ENCODE measurements at regions not wholly inside any gene's neighbourhood (a gene's known extent, or its start where the extent isn't known, plus 50 kb on each side); places are given as distances from the start of the nearest gene placed in this dataset.
"Not testable (repeated sequence)": the region's sequence is repeated elsewhere in the genome, so short reads cannot be mapped to it uniquely, and the experiment has no call there.

- Histone ChIP-seq H3K27ac (no peak overlapping the region), H3K9ac (no peak overlapping the region), H3K9me3 (ENCODE audit: control insufficient read depth, low read length) (no peaks in the 10 kb centered on the region), H3K4me1 (no peaks in the 10 kb centered on the region), H3K4me3 (ENCODE audit: low read depth, low read length) (no peak overlapping the region), H3K4me2 (ENCODE audit: low read length) (no peak overlapping the region), H3K27me3 (ENCODE audit: control insufficient read depth, insufficient read depth, low read length) (no peaks in the 10 kb centered on the region), H3K79me2 (no peaks in the 10 kb centered on the region), H3K36me3 (ENCODE audit: control insufficient read depth, insufficient read depth, low read length) (no peaks in the 10 kb centered on the region), H2AFZ (no peak overlapping the region)
- no peak for TF ChIP-seq CTCF (IDR thresholded peaks at IDR 0.05)
Measured at GRCh38 chr6:14520029-14520428, 402.5 kb downstream of the CD83 start.

GRCh38 chr6:14520536-14520935, 403.0 kb downstream of the CD83 start:
- Histone ChIP-seq H3K27ac (no peak overlapping the region), H3K4me3 (ENCODE audit: low read depth, low read length) (no peak overlapping the region), H3K4me2 (ENCODE audit: low read length) (no peak overlapping the region), H3K36me3 (ENCODE audit: control insufficient read depth, insufficient read depth, low read length) (no peaks in the 10 kb centered on the region), H3K79me2 (no peaks in the 10 kb centered on the region), H2AFZ (no peak overlapping the region), H3K9ac (no peak overlapping the region), H3K27me3 (ENCODE audit: control insufficient read depth, insufficient read depth, low read length) (no peaks in the 10 kb centered on the region), H3K9me3 (ENCODE audit: control insufficient read depth, low read length) (no peaks in the 10 kb centered on the region), H3K4me1 (no peaks in the 10 kb centered on the region)
- TF ChIP-seq CTCF (IDR thresholded peaks at IDR 0.05) = no peak

GRCh38 chr6:14521141-14521540, 403.6 kb downstream of the CD83 start:
- Histone ChIP-seq H3K27me3 (ENCODE audit: control insufficient read depth, insufficient read depth, low read length) (no peaks in the 10 kb centered on the region), H3K4me1 (no peaks in the 10 kb centered on the region), H3K36me3 (ENCODE audit: control insufficient read depth, insufficient read depth, low read length) (no peaks in the 10 kb centered on the region), H3K9me3 (ENCODE audit: control insufficient read depth, low read length) (no peaks in the 10 kb centered on the region), H2AFZ (no peak overlapping the region), H3K79me2 (no peaks in the 10 kb centered on the region), H3K4me3 (ENCODE audit: low read depth, low read length) (no peak overlapping the region), H3K27ac (no peak overlapping the region), H3K4me2 (ENCODE audit: low read length) (no peak overlapping the region), H3K9ac (no peak overlapping the region)
- no peak for TF ChIP-seq CTCF (IDR thresholded peaks at IDR 0.05)

GRCh38 chr6:14521861-14522260, 404.3 kb downstream of the CD83 start:
- H3K4me3 ChIP-seq (ENCODE audit: low read depth, low read length); H3K27me3 ChIP-seq (ENCODE audit: control insufficient read depth, insufficient read depth, low read length); H3K79me2 ChIP-seq; H3K9ac ChIP-seq; H3K36me3 ChIP-seq (ENCODE audit: control insufficient read depth, insufficient read depth, low read length); H3K27ac ChIP-seq; H3K9me3 ChIP-seq (ENCODE audit: control insufficient read depth, low read length); H2AFZ ChIP-seq; H3K4me2 ChIP-seq (ENCODE audit: low read length); H3K4me1 ChIP-seq: not testable (repeated sequence)

DNA sequence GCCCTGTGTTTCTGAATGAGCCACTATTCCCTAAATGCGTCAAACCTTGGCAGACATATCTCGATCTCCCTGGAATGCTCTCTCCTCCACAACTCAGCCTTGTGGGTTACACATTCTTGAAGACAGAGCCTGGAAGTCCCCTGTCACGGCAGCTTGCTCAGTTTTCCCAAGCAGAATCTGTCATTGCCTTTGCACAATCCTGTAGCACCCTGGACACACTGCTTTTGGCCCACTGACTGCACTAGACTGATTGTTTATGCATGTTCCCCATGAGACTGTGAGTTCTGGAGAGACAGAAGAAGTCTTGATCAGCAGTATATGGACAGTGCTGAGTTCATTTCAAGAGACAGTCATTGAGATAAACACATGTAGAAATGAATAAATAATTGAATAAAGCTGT, 406.7 kb downstream of the CD83 start:
- no peaks in the 10 kb centered on the region for H3K27me3 ChIP-seq (ENCODE audit: control insufficient read depth, insufficient read depth, low read length)
- H3K4me1 ChIP-seq = no peaks in the 10 kb centered on the region
- H3K36me3 ChIP-seq (ENCODE audit: control insufficient read depth, insufficient read depth, low read length) = no peaks in the 10 kb centered on the region

More for the DNA sequence above, 406.7 kb downstream of the CD83 start:
- no peak overlapping the region for H3K4me2 ChIP-seq (ENCODE audit: low read length)
- H3K9ac ChIP-seq = no peak overlapping the region
- no peaks in the 10 kb centered on the region for H3K9me3 ChIP-seq (ENCODE audit: control insufficient read depth, low read length)
- no peak for TF ChIP-seq CTCF (IDR thresholded peaks at IDR 0.05)
- H3K79me2 ChIP-seq = no peaks in the 10 kb centered on the region
- no peak overlapping the region for H2AFZ ChIP-seq
- no peak overlapping the region for H3K4me3 ChIP-seq (ENCODE audit: low read depth, low read length)
- no peak overlapping the region for H3K27ac ChIP-seq

Measured in parathyroid adenoma (tissue), 2 donors.